Spleen (tissue), 11 donors: ENCODE measurements at regions not wholly inside any gene's neighbourhood (a gene's known extent, or its start where the extent isn't known, plus 50 kb on each side); places are given as distances from the start of the nearest gene placed in this dataset.

ENCODE experiments used
- DNase-seq: peaks from one replicate; pipeline ENCODE4 v3.0.0-alpha.2; 2020
- H3K27ac ChIP-seq, 8 donors: fragments of 200-600 bp; sonication (generic) in 7 of 8; 1 replicate in 4 of 8; 2 replicates in 4 of 8; pipeline versions ENCODE4 v1.5.0 to v1.8.0; 2016 to 2021; ENCODE audit warnings: inconsistent platforms in 4 of 8, mild to moderate bottlenecking in 4 of 8, moderate library complexity in 1 of 8
- H3K27me3 ChIP-seq, 7 donors: fragments of 200-600 bp; sonication (generic) in 6 of 7; replicated peaks in 1 of 7; 1 replicate in 4 of 7; 2 replicates in 3 of 7; pipeline versions ENCODE4 v1.5.0 to v1.8.0; 2016 to 2021; ENCODE audit warnings: inconsistent platforms in 3 of 7, mild to moderate bottlenecking in 1 of 7
- H3K36me3 ChIP-seq, 6 donors: fragments of 200-600 bp; sonication (generic) in 5 of 6; 1 replicate in 4 of 6; 2 replicates in 2 of 6; pipeline versions ENCODE4 v1.5.0 to v1.8.0; 2016 to 2021; ENCODE audit warnings: inconsistent platforms in 2 of 6
- H3K4me1 ChIP-seq, 6 donors: fragments of 200-600 bp; sonication (generic) in 5 of 6; 1 replicate in 3 of 6; 2 replicates in 3 of 6; pipeline versions ENCODE4 v1.5.0 to v1.8.0; 2016 to 2021; ENCODE audit warnings: inconsistent platforms in 3 of 6
- H3K4me3 ChIP-seq, 8 donors: fragments of 200-600 bp; sonication (generic) in 7 of 8; 1 replicate in 4 of 8; 2 replicates in 4 of 8; pipeline versions ENCODE4 v1.5.0 to v1.8.0; 2016 to 2021; ENCODE audit warnings: inconsistent platforms in 4 of 8, mild to moderate bottlenecking in 4 of 8, moderate library complexity in 2 of 8
- H3K9me3 ChIP-seq, 8 donors: fragments of 200-600 bp; sonication (generic) in 7 of 8; 1 replicate in 4 of 8; 2 replicates in 4 of 8; pipeline versions ENCODE4 v1.5.0 to v1.8.0; 2016 to 2021; ENCODE audit warnings: inconsistent platforms in 4 of 8
- CTCF ChIP-seq, 11 experiments: fragments of 200-600 bp in 7 of 11; fragments of 450-650 bp in 4 of 11; sonication (generic) in 4 of 11; IDR thresholded peaks in 8 of 11; conservative IDR thresholded peaks in 3 of 11; 1 replicate in 7 of 11; 2 replicates in 4 of 11; pipeline versions ENCODE4 v1.4.0 to v1.8.0; 2016 to 2021; ENCODE audit warnings: antibody characterized with exemption in 11 of 11, inconsistent platforms in 4 of 11, mild to moderate bottlenecking in 1 of 11
- POLR2A ChIP-seq, 3 donors: fragments of 450-650 bp; IDR thresholded peaks; one replicate each; pipeline ENCODE4 v1.5.1; 2017; ENCODE audit warnings: antibody characterized with exemption in 3 of 3, mild to moderate bottlenecking in 1 of 3
- POLR2AphosphoS5 ChIP-seq, 3 donors: sonication (generic); formaldehyde crosslinking; IDR thresholded peaks; one replicate each; pipeline ENCODE4 v1.5.1; 2017; ENCODE audit warnings: antibody characterized with exemption in 3 of 3
- whole genome bisulfite sequencing, 5 donors: extraction: QIAGEN DNeasy Blood & Tissue Kit in 3 of 5; methylation state at CpG; one replicate each; pipeline versions ENCODE4 v1.1.5 to v1.1.7; 2013 to 2018; 5-methylcytosine and 5-hydroxymethylcytosine counted together
- intact Hi-C: fragments of 100-400 bp; cut with DNase I; formaldehyde crosslinking; loops from one replicate; pipeline ENCODE4 v1.15.0; 2023; ENCODE audit warnings: low total_unique reads
- donor health status: healthy with polysubstance abuse.
- donor health status: DM: no; HTN: no; CAD: no; lungs with moderate emphysema.
- donor health status: DM: no; HTN: no; CAD: no.
- donor health status: Bipolar disorder and iron deficiency.
- donor health status: healthy.
- donor health status: DM: no; HTN: no; CAD: no.
- donor health status: DM: yes; HTN: yes; CAD: no.

DNA sequence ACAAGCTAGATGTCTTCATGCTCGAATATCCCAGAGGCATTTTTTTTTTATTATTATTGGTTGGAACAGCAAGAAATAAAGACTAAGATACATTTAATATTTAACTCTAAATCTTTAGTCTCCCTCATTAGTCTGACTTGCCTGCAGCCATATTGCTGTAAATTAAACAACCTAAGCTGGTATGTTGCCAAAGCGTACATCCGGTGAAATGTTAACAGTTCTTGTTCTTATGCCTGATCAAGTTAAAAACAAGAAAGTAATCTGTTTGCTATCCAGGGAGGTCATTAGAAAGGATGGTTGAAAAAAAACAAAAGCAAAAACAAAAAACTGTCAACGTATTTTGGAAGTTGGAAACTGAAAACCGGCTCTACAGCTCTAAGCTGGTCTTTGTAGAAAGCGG lies 125.9 kb upstream of the NABP1 start:
- Histone ChIP-seq H3K27ac (no peak overlapping the region), H3K4me1 (peaks cover 0 to 9% (median 4%) of the 10 kb centered on the region in 6 donors), H3K9me3 (no peaks in the 10 kb centered on the region), H3K27me3 (no peaks in the 10 kb centered on the region), H3K4me3 (no peak overlapping the region), H3K36me3 (no peaks in the 10 kb centered on the region)
- 66 to 86% (median 81%) methylated on average over 6 of the region's 6 CpGs for WGBS, 5 donors
- intact Hi-C loops: no loop called here
- no peak for TF ChIP-seq POLR2AphosphoS5 (IDR thresholded peaks at IDR 0.05)
- no peak for TF ChIP-seq POLR2A (IDR thresholded peaks at IDR 0.05)
- TF ChIP-seq CTCF (IDR thresholded peaks at IDR 0.05 in 8 of 11, conservative IDR thresholded peaks at IDR 0.05 in 3 of 11): no peak
- no peak for DNase-seq

DNA sequence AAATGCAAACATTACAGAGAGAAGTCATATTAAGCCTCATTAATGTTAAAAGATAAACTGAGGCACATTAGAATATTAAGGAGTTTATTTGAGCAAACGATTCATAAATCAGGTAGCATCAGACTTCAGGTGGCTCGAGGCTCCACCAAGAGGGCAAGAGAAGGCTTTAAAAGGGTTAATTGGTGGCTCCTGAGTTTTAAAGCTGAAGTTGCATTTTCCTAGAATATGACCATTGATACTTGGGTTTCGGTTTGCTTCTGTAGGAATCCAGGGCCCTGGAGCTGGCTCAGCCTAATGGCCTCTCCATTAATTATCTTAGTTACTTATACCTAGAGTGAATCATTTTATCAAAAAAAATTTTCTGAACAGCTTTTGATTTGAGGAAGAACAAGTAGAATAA lies 123.7 kb upstream of the NABP1 start:
- intact Hi-C loops: no loop called here
- H3K27me3 ChIP-seq: no peaks in the 10 kb centered on the region
- no peak for TF ChIP-seq POLR2AphosphoS5 (IDR thresholded peaks at IDR 0.05)
- peaks cover 0 to 9% (median 4%) of the 10 kb centered on the region in 6 donors for H3K4me1 ChIP-seq
- H3K27ac ChIP-seq: no peak overlapping the region
- H3K36me3 ChIP-seq: no peaks in the 10 kb centered on the region
- 68 to 91% (median 84%) methylated on average over 3 of the region's 3 CpGs for WGBS, 5 donors
- H3K9me3 ChIP-seq: no peaks in the 10 kb centered on the region
- no peak for DNase-seq
- no peak overlapping the region for H3K4me3 ChIP-seq

GRCh38 chr2:191555092-191555742 lies 122.7 kb upstream of the NABP1 start:
- H3K9me3 ChIP-seq: no peaks in the 10 kb centered on the region
- 2 to 4% (median 3%) methylated on average over 10 of the region's 10 CpGs for WGBS, 5 donors
- H3K36me3 ChIP-seq: no peaks in the 10 kb centered on the region
- peak overlapping the region in 1 of 8 donors; percentile 15 for H3K4me3 ChIP-seq
- no peaks in the 10 kb centered on the region for H3K27me3 ChIP-seq
- peak; percentile 87 for DNase-seq
- intact Hi-C loops: loop anchor here (5.0 kb wide), 1 partner anchor 607 kb away; no protein-coding TSS in a partner anchor
- H3K4me1 ChIP-seq: peaks cover 0 to 9% (median 4%) of the 10 kb centered on the region in 6 donors
- H3K27ac ChIP-seq: no peak overlapping the region
- TF ChIP-seq POLR2A (IDR thresholded peaks at IDR 0.05): no peak
- peak; percentile 57 to 85 (median 75) for TF ChIP-seq CTCF (IDR thresholded peaks at IDR 0.05 in 8 of 11, conservative IDR thresholded peaks at IDR 0.05 in 3 of 11)
- TF ChIP-seq POLR2AphosphoS5 (IDR thresholded peaks at IDR 0.05): no peak

DNA sequence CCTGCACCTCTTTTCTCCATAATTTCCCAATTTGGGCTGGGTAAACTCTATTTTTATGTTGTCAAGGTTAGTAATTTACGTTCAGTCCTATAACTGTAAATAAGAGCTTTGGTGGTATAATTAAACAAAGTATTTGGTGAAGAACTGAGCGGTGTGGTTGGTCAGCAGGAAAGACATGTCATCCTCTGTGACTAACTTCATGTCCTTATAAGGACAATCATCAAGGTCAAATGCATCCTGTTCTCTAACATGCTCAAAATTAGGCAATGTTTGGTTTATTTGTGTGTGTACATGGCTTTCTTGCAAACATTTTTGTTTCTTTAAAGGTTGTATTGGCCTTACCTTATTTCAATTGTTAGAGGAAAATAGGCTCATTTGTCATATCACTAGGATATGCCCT lies 121.5 kb upstream of the NABP1 start:
- H3K9me3 ChIP-seq: no peaks in the 10 kb centered on the region
- TF ChIP-seq POLR2AphosphoS5 (IDR thresholded peaks at IDR 0.05) (no peak), POLR2A (IDR thresholded peaks at IDR 0.05) (no peak), CTCF (IDR thresholded peaks at IDR 0.05 in 8 of 11, conservative IDR thresholded peaks at IDR 0.05 in 3 of 11) (no peak)
- intact Hi-C loops: loop anchor here (5.0 kb wide), 1 partner anchor 606 kb away; no protein-coding TSS in a partner anchor
- H3K4me1 ChIP-seq: peaks cover 0 to 9% (median 4%) of the 10 kb centered on the region in 6 donors
- H3K36me3 ChIP-seq: no peaks in the 10 kb centered on the region
- no peak overlapping the region for H3K4me3 ChIP-seq
- 35 to 72% (median 54%) methylated on average over 2 of the region's 2 CpGs for WGBS, 5 donors
- H3K27ac ChIP-seq: no peak overlapping the region
- no peak for DNase-seq
- peaks cover 0 to 6% (median 0%) of the 10 kb centered on the region in 7 donors for H3K27me3 ChIP-seq
